Hepatocyte (in vitro differentiated cells): ENCODE measurements at regions not wholly inside any gene's neighbourhood (a gene's known extent, or its start where the extent isn't known, plus 50 kb on each side); places are given as distances from the start of the nearest gene placed in this dataset.

Source experiments
- DNase-seq: peaks from one replicate; pipeline ENCODE4 v3.0.0-alpha.2; 2016; ENCODE audit warnings: low spot score
- H2AFZ ChIP-seq: fragments of 200-600 bp; sonication (generic); 2 replicates; pipeline ENCODE4 v1.6.0; 2016; ENCODE audit warnings: antibody characterized with exemption, mild to moderate bottlenecking
- H3K27ac ChIP-seq: fragments of 200-600 bp; sonication (generic); 2 replicates; pipeline ENCODE4 v1.5.1; 2016; ENCODE audit warnings: mild to moderate bottlenecking
- H3K27me3 ChIP-seq: fragments of 200-600 bp; sonication (generic); 2 replicates; pipeline ENCODE4 v1.6.1; 2016
- H3K36me3 ChIP-seq: fragments of 200-600 bp; sonication (generic); replicated peaks from 2 replicates; pipeline ENCODE4 v1.5.1; 2016; ENCODE audit warnings: low read depth; ENCODE audit not compliant: insufficient read depth
- H3K4me1 ChIP-seq: fragments of 200-600 bp; sonication (generic); 2 replicates; pipeline ENCODE4 v1.5.1; 2016; ENCODE audit warnings: mild to moderate bottlenecking, moderate library complexity; ENCODE audit not compliant: insufficient read depth
- H3K4me2 ChIP-seq: fragments of 200-600 bp; sonication (generic); 2 replicates; pipeline ENCODE4 v1.6.0; 2016
- H3K4me3 ChIP-seq: fragments of 200-600 bp; sonication (generic); 2 replicates; pipeline ENCODE4 v1.5.1; 2016; ENCODE audit warnings: mild to moderate bottlenecking
- H3K79me2 ChIP-seq: fragments of 200-600 bp; sonication (generic); 2 replicates; pipeline ENCODE4 v1.6.0; 2017; ENCODE audit warnings: mild to moderate bottlenecking
- H3K9me2 ChIP-seq: fragments of 200-600 bp; sonication (generic); replicated peaks from 2 replicates; pipeline ENCODE4 v1.6.0; 2017; ENCODE audit warnings: mild to moderate bottlenecking; ENCODE audit not compliant: insufficient read depth
- H3K9me3 ChIP-seq: fragments of 200-600 bp; sonication (generic); 2 replicates; pipeline ENCODE4 v1.5.1; 2016; ENCODE audit warnings: low read depth, mild to moderate bottlenecking
- H4K20me1 ChIP-seq: fragments of 200-600 bp; sonication (generic); 2 replicates; pipeline ENCODE4 v1.6.0; 2016; ENCODE audit warnings: mild to moderate bottlenecking; ENCODE audit not compliant: insufficient read depth, poor library complexity, severe bottlenecking
- EZH2 ChIP-seq: fragments of 200-600 bp; sonication (generic); IDR thresholded peaks from 2 replicates; pipeline ENCODE4 v1.6.1; 2016; ENCODE audit warnings: antibody characterized with exemption, mild to moderate bottlenecking, borderline replicate concordance
- EZH2phosphoT487 ChIP-seq: fragments of 200-600 bp; sonication (generic); IDR thresholded peaks from one replicate; pipeline ENCODE4 v1.6.1; 2018; ENCODE audit warnings: antibody characterized with exemption, mild to moderate bottlenecking, low read depth, moderate library complexity; ENCODE audit not compliant: unreplicated experiment, severe bottlenecking
- WGBS: methylation state at CpG from one replicate; pipeline ENCODE4 v1.1.6; 2016; ENCODE audit warnings: low lambda C conversion rate; ENCODE audit errors: missing lambda C conversion rate; 5-methylcytosine and 5-hydroxymethylcytosine counted together
- TF ChIP-seq, protein P1 (sequence below): fragments of 200-600 bp; sonication (generic); IDR thresholded peaks from 2 replicates; pipeline ENCODE4 v1.5.1; 2016; ENCODE audit warnings: antibody characterized with exemption, mild to moderate bottlenecking; ENCODE audit not compliant: poor library complexity

DNA sequence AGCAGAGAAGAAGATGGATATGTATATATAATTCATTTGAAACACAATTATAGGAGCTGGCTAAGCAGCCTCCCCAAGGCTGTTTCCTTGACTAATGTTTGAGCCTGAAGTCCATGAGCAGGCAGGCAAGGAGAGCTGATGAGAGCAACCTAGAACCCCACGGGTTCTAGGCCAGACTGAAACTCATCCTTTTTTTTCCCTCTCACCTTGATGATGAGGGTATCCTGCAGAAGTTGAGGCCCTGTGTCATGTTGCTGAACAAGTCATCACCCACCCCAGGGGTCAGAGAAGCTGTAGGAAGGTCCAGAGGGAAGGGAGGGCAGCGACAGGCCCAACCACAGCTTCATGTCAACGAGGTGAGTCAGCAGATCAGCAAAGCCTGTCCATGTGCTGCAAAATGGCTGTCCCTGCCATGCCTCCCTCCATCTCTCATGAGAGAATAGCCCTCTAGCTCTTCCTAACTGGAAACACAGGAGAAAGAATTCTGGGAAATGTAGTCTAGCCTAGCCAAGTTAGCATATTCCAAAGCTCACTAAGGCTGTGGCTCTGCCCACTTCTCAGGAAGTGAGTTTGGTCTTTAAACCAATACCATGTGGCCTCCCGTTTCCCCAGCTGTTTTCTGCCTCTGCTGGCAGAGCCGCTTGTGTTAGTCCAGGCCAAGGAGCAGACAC is 91.3 kb upstream of the DTNBP1 start:
- Histone ChIP-seq H3K36me3 (no peaks in the 10 kb centered on the region), H4K20me1 (no peaks in the 10 kb centered on the region), H3K4me1 (no peaks in the 10 kb centered on the region), H3K4me2 (no peak overlapping the region), H3K27ac (no peak overlapping the region), H3K9me2 (no peaks in the 10 kb centered on the region), H3K9me3 (no peaks in the 10 kb centered on the region), H3K4me3 (no peak overlapping the region), H3K79me2 (no peaks in the 10 kb centered on the region), H2AFZ (no peak overlapping the region), H3K27me3 (no peaks in the 10 kb centered on the region)
- TF ChIP-seq EZH2phosphoT487 (no peak), EZH2 (no peak)
- TF ChIP-seq, protein P1, sequence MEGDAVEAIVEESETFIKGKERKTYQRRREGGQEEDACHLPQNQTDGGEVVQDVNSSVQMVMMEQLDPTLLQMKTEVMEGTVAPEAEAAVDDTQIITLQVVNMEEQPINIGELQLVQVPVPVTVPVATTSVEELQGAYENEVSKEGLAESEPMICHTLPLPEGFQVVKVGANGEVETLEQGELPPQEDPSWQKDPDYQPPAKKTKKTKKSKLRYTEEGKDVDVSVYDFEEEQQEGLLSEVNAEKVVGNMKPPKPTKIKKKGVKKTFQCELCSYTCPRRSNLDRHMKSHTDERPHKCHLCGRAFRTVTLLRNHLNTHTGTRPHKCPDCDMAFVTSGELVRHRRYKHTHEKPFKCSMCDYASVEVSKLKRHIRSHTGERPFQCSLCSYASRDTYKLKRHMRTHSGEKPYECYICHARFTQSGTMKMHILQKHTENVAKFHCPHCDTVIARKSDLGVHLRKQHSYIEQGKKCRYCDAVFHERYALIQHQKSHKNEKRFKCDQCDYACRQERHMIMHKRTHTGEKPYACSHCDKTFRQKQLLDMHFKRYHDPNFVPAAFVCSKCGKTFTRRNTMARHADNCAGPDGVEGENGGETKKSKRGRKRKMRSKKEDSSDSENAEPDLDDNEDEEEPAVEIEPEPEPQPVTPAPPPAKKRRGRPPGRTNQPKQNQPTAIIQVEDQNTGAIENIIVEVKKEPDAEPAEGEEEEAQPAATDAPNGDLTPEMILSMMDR, result no peak
- DNase-seq, result no peak
- WGBS, result 76% methylated on average over 5 of the region's 5 CpGs

DNA sequence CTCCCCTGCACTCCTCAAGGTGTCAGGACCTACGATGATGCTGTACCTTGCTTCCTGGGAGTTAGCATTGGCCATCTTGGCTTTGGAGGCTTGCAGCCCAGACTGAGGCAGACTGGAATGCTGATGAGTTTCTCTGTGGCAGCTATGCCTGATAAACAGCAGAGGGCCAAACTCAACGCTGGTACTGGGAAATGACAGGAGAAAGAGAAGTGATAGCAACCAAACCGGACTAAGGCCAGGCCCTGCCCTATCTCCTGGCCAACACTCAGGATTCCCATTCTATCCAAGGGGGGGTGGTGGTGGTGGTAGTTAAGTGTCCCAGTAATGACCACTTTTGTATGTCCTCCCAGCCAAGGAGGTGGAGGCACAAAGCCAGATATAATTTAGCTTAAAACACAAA is 90.0 kb upstream of the DTNBP1 start:
- H3K4me2 ChIP-seq, result no peak overlapping the region
- no peaks in the 10 kb centered on the region for H3K79me2 ChIP-seq
- no peak overlapping the region for H3K4me3 ChIP-seq
- WGBS, result 46% methylated on average over 3 of the region's 3 CpGs
- no peaks in the 10 kb centered on the region for H4K20me1 ChIP-seq
- H3K36me3 ChIP-seq, result no peaks in the 10 kb centered on the region
- no peak overlapping the region for H3K27ac ChIP-seq
- H3K9me3 ChIP-seq, result no peaks in the 10 kb centered on the region
- peak; percentile 21 for DNase-seq
- TF ChIP-seq EZH2, result no peak
- TF ChIP-seq, protein P1, result peak; percentile 21
- no peaks in the 10 kb centered on the region for H3K4me1 ChIP-seq
- no peaks in the 10 kb centered on the region for H3K27me3 ChIP-seq
- no peak overlapping the region for H2AFZ ChIP-seq
- H3K9me2 ChIP-seq, result no peaks in the 10 kb centered on the region

DNA sequence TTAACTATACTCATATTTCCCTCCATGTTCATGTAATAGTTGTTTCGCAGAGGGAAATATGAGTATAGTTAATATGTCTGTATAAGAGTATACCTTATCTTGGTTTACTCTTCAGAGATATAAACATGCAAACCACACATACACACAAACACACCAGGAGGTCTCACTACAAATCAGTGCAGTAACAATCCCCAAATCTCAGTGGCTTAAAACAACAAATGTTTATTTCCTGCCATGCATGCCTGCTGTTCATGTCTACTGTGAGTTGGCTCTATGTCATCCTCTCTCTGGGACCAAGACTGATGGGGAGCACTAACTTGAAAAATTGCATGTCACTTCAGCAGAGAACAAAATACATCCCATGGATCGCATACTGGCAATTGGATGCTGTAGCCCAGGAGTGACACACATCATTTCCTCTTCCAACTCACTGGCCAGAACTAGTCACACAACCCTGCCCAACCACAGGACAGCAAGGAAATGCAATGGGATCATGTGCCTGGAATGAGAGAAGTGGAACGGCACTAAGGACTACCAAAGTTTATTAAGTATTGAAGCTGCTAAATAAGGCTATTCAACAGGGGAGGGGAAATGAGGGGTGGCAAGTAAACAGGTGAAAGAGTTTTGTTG is 89.0 kb upstream of the DTNBP1 start:
- 94% methylated on average over 3 of the region's 3 CpGs for WGBS
- H2AFZ ChIP-seq, result no peak overlapping the region
- TF ChIP-seq EZH2phosphoT487 (no peak), EZH2 (no peak)
- TF ChIP-seq, protein P1, result no peak

More for the DNA sequence above, 89.0 kb upstream of the DTNBP1 start:
- DNase-seq, result no peak
- Histone ChIP-seq H3K4me1 (no peaks in the 10 kb centered on the region), H3K36me3 (no peaks in the 10 kb centered on the region), H3K4me2 (no peak overlapping the region), H3K4me3 (no peak overlapping the region), H3K9me3 (no peaks in the 10 kb centered on the region), H4K20me1 (no peaks in the 10 kb centered on the region), H3K9me2 (no peaks in the 10 kb centered on the region), H3K79me2 (no peaks in the 10 kb centered on the region), H3K27me3 (no peaks in the 10 kb centered on the region), H3K27ac (no peak overlapping the region)
